ENCODE measurements at regions not wholly inside any gene's neighbourhood (a gene's known extent, or its start where the extent isn't known, plus 50 kb on each side); places are given as distances from the start of the nearest gene placed in this dataset.

- TF ChIP-seq SUZ12 (IDR thresholded peaks at IDR 0.05) (no peak), SP1 (IDR thresholded peaks at IDR 0.05) (no peak), BHLHE40 (IDR thresholded peaks at IDR 0.05; ENCODE audit: borderline replicate concordance) (no peak), FOXM1 (IDR thresholded peaks at IDR 0.05; ENCODE audit: borderline replicate concordance) (no peak), CTBP1 (IDR thresholded peaks at IDR 0.05; ENCODE audit: borderline replicate concordance) (no peak)
These were observed 1905.4 kb downstream of the C4orf33 start for GRCh38 chr4:131001371-131001770.

Data from HEK293T (cell line).